IMR-90 (cell line): ENCODE measurements at regions not wholly inside any gene's neighbourhood (a gene's known extent, or its start where the extent isn't known, plus 50 kb on each side); places are given as distances from the start of the nearest gene placed in this dataset.

ENCODE experiments used
- MAFK ChIP-seq: IDR thresholded peaks from 2 replicates; pipeline ENCODE4 v1.6.1; 2012; ENCODE audit warnings: low read depth, low read length, improper control_type of control experiment
- RAD21 ChIP-seq: IDR thresholded peaks from 2 replicates; pipeline ENCODE4 v1.6.1; 2012; ENCODE audit warnings: low read length, improper control_type of control experiment
- RFX5 ChIP-seq: IDR thresholded peaks from 2 replicates; pipeline ENCODE4 v1.8.0; 2012; ENCODE audit warnings: low read depth, mild to moderate bottlenecking, low read length, moderate library complexity
- TF ChIP-seq, protein P1 (sequence below): conservative IDR thresholded peaks from 2 replicates; pipeline ENCODE4 v1.5.1; 2012; ENCODE audit warnings: mild to moderate bottlenecking, low read depth, low read length, improper control_type of control experiment

DNA sequence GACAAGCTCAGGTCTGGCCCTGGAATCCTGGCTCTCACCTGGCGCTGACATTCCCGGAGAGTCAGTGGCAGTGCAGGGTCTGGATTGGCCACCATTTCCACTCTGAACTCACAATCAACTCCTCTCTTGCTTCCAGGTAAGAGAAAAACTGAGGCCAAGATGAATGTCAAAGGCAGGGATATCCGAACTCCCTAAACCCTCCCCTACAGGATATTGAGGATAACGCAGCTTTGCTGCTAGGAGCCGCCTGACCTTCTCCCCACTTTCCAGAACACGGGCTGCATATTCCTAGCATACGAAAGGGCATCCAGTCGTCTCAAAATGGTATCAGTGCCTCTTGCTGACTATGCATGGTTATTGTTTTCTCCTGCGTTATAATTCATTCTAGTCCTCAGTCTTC lies 473.4 kb downstream of the SOX9 start:
- TF ChIP-seq, protein P1, sequence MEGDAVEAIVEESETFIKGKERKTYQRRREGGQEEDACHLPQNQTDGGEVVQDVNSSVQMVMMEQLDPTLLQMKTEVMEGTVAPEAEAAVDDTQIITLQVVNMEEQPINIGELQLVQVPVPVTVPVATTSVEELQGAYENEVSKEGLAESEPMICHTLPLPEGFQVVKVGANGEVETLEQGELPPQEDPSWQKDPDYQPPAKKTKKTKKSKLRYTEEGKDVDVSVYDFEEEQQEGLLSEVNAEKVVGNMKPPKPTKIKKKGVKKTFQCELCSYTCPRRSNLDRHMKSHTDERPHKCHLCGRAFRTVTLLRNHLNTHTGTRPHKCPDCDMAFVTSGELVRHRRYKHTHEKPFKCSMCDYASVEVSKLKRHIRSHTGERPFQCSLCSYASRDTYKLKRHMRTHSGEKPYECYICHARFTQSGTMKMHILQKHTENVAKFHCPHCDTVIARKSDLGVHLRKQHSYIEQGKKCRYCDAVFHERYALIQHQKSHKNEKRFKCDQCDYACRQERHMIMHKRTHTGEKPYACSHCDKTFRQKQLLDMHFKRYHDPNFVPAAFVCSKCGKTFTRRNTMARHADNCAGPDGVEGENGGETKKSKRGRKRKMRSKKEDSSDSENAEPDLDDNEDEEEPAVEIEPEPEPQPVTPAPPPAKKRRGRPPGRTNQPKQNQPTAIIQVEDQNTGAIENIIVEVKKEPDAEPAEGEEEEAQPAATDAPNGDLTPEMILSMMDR, result no peak
- TF ChIP-seq RAD21 (no peak), RFX5 (no peak), MAFK (no peak)
